CD4-positive, alpha-beta memory T cell (primary cell): ENCODE measurements at regions not wholly inside any gene's neighbourhood (a gene's known extent, or its start where the extent isn't known, plus 50 kb on each side); places are given as distances from the start of the nearest gene placed in this dataset.

ENCODE experiments used
- CTCF ChIA-PET: fragments of 350-600 bp; sonication (Branson Sonifier 250); formaldehyde crosslinking; loops from one replicate; lab custom pipeline; 2021; ENCODE audit warnings: inconsistent platforms; ENCODE audit not compliant: partially characterized antibody; lab: Charles Lee
- POLR2A ChIA-PET: fragments of 350-600 bp; sonication (Branson Sonifier 250); formaldehyde crosslinking; loops from one replicate; lab custom pipeline; 2021; ENCODE audit not compliant: partially characterized antibody; lab: Charles Lee
- DNase-seq, 5 donors: peaks; one replicate each; pipeline versions ENCODE4 v3.0.0 to v3.0.0-alpha.2; 2020 to 2022; ENCODE audit warnings: mixed read lengths in 1 of 5
- H3K27ac ChIP-seq: one replicate; pipeline ENCODE4 v1.7.0; 2013; ENCODE audit warnings: low read depth, low read length
- H3K27me3 ChIP-seq: 2 replicates; pipeline ENCODE4 v1.7.0; 2013; ENCODE audit warnings: mild to moderate bottlenecking, low read length, moderate library complexity; ENCODE audit not compliant: insufficient read depth
- H3K36me3 ChIP-seq: 2 replicates; pipeline ENCODE4 v1.7.0; 2013; ENCODE audit warnings: mild to moderate bottlenecking, low read length, moderate library complexity; ENCODE audit not compliant: insufficient read depth
- H3K4me1 ChIP-seq: 2 replicates; pipeline ENCODE4 v1.7.0; 2013; ENCODE audit warnings: mild to moderate bottlenecking, low read length, moderate library complexity; ENCODE audit not compliant: insufficient read depth
- H3K4me3 ChIP-seq, 2 donors: one replicate each; pipeline ENCODE4 v1.7.0; 2013; ENCODE audit warnings: low read length in 2 of 2, mild to moderate bottlenecking in 1 of 2
- H3K9me3 ChIP-seq, 2 donors: one replicate each; pipeline ENCODE4 v1.7.0; 2013; ENCODE audit warnings: low read length in 2 of 2, control low read depth in 1 of 2; ENCODE audit not compliant: control insufficient read depth in 1 of 2
- H3K27ac Mint-ChIP-seq, 7 donors: one replicate each; pipeline ENCODE4 v1.8.0; 2020 to 2021; ENCODE audit warnings: mixed read lengths in 7 of 7, mild to moderate bottlenecking in 6 of 7, inconsistent platforms in 3 of 7, moderate library complexity in 3 of 7
- H3K27me3 Mint-ChIP-seq, 2 donors: one replicate each; pipeline ENCODE4 v1.8.0; 2020 to 2021; ENCODE audit warnings: mixed read lengths in 2 of 2
- H3K36me3 Mint-ChIP-seq, 2 donors: one replicate each; pipeline ENCODE4 v1.8.0; 2020 to 2021; ENCODE audit warnings: mixed read lengths in 2 of 2, inconsistent platforms in 1 of 2, mild to moderate bottlenecking in 1 of 2
- H3K4me1 Mint-ChIP-seq, 4 donors: one replicate each; pipeline ENCODE4 v1.8.0; 2020 to 2021; ENCODE audit warnings: mixed read lengths in 4 of 4, mild to moderate bottlenecking in 1 of 4
- H3K4me3 Mint-ChIP-seq, 8 donors: one replicate each; pipeline ENCODE4 v1.8.0; 2020 to 2021; ENCODE audit warnings: mixed read lengths in 8 of 8, mild to moderate bottlenecking in 7 of 8, moderate library complexity in 6 of 8, inconsistent platforms in 3 of 8
- H3K9me3 Mint-ChIP-seq, 8 donors: one replicate each; pipeline ENCODE4 v1.8.0; 2020 to 2021; ENCODE audit warnings: mixed read lengths in 8 of 8, mild to moderate bottlenecking in 5 of 8, inconsistent platforms in 3 of 8, moderate library complexity in 1 of 8
- intact Hi-C: fragments of 100-400 bp; cut with micrococcal nuclease; formaldehyde crosslinking; loops from one replicate; pipeline ENCODE4 v1.15.1; 2023

GRCh38 chr10:3901370-3901769 lies 116.4 kb upstream of the KLF6 start:
- peaks cover 10 to 36% (median 23%) of the 10 kb centered on the region in 4 donors for H3K4me1 Mint-ChIP-seq
- peaks cover 22% of the 10 kb centered on the region for H3K4me1 ChIP-seq
- H3K27ac ChIP-seq, result peak overlapping the region; percentile 42
- H3K4me3 ChIP-seq, result no peak overlapping the region
- H3K27ac Mint-ChIP-seq, result peak overlapping the region in 6 of 7 donors; percentile 38 to 98 (median 89)
- POLR2A ChIA-PET, result interaction anchor here (0.8 to 3.6 kb wide), 5 partner anchors 26 to 118 kb away, joined by 3 to 56 read pairs (median 4); partner anchors contain the start of gene KLF6
- H3K36me3 ChIP-seq, result no peaks in the 10 kb centered on the region
- H3K9me3 Mint-ChIP-seq, result no peaks in the 10 kb centered on the region
- no peaks in the 10 kb centered on the region for H3K27me3 ChIP-seq
- H3K36me3 Mint-ChIP-seq, result peaks cover 0 to 6% of the 10 kb centered on the region in 2 donors
- peak overlapping the region in 6 of 8 donors; percentile 13 to 72 (median 28) for H3K4me3 Mint-ChIP-seq
- H3K27me3 Mint-ChIP-seq, result no peaks in the 10 kb centered on the region
- intact Hi-C loops, result no loop called here
- CTCF ChIA-PET, result interaction anchor here (0.7 to 1.4 kb wide), 4 partner anchors 9 to 459 kb away, joined by 3 to 4 read pairs (median 3); no protein-coding TSS in a partner anchor
- H3K9me3 ChIP-seq, result no peaks in the 10 kb centered on the region
- DNase-seq, result no peak

- H3K27ac Mint-ChIP-seq, result peak overlapping the region in 1 of 7 donors; percentile 22
- no peaks in the 10 kb centered on the region for H3K27me3 Mint-ChIP-seq
- peaks cover 0 to 2% (median 0%) of the 10 kb centered on the region in 8 donors for H3K9me3 Mint-ChIP-seq
- no peak for DNase-seq
- H3K36me3 ChIP-seq, result no peaks in the 10 kb centered on the region
- H3K27ac ChIP-seq, result no peak overlapping the region
- ChIA-PET POLR2A (interaction anchor here (0.7 to 2.6 kb wide), 2 partner anchors 115 to 118 kb away, joined by 3 to 10 read pairs; partner anchors contain the start of gene KLF6), CTCF (no interaction called here)
- H3K36me3 Mint-ChIP-seq, result peaks cover 0 to 6% of the 10 kb centered on the region in 2 donors
- intact Hi-C loops, result no loop called here
- H3K9me3 ChIP-seq, result no peaks in the 10 kb centered on the region
- no peaks in the 10 kb centered on the region for H3K27me3 ChIP-seq
- H3K4me3 Mint-ChIP-seq, result no peak overlapping the region
- H3K4me1 Mint-ChIP-seq, result peaks cover 10 to 37% (median 24%) of the 10 kb centered on the region in 4 donors
- no peak overlapping the region for H3K4me3 ChIP-seq
- H3K4me1 ChIP-seq, result peaks cover 22% of the 10 kb centered on the region
Measured at GRCh38 chr10:3900391-3900790, 115.4 kb upstream of the KLF6 start.

- ChIA-PET POLR2A (interaction anchor here (0.8 to 2.6 kb wide), 7 partner anchors 10 to 114 kb away, joined by 3 to 10 read pairs (median 4); partner anchors contain the start of gene KLF6), CTCF (no interaction called here)
- Histone ChIP-seq H3K9me3 (no peaks in the 10 kb centered on the region), H3K4me3 (no peak overlapping the region), H3K36me3 (no peaks in the 10 kb centered on the region), H3K27ac (no peak overlapping the region), H3K27me3 (no peaks in the 10 kb centered on the region), H3K4me1 (peaks cover 32% of the 10 kb centered on the region)
- Mint-ChIP-seq H3K9me3 (peaks cover 0 to 2% (median 0%) of the 10 kb centered on the region in 8 donors), H3K27me3 (no peaks in the 10 kb centered on the region), H3K27ac (peak overlapping the region in 4 of 7 donors; percentile 48 to 75 (median 56)), H3K4me3 (no peak overlapping the region), H3K4me1 (peaks cover 20 to 49% (median 36%) of the 10 kb centered on the region in 4 donors), H3K36me3 (no peaks in the 10 kb centered on the region)
- DNase-seq, result no peak
- intact Hi-C loops, result no loop called here
Measured at GRCh38 chr10:3898821-3899220, 113.8 kb upstream of the KLF6 start.

DNA sequence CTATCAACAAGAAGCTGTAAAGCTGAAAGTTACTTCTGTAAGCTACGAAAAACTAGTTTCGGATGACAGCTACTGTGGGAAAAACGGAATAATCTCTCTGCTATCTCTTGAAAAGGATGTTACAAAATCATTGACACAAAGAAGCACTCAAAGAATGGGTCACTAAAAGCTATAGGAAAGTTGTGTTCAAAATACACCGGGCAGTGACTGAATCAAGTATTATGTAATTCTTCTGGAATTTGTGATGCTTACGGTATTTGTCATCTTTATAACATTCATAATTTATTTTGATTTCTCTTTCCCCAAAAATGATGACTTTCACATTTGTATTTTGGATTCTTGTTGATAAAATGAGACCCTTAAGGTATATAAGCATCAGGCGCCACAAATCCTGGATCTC lies 112.1 kb upstream of the KLF6 start:
- H3K27ac Mint-ChIP-seq, result peak overlapping the region in 5 of 7 donors; percentile 18 to 84 (median 61)
- intact Hi-C loops, result no loop called here
- H3K36me3 Mint-ChIP-seq, result no peaks in the 10 kb centered on the region
- POLR2A ChIA-PET, result interaction anchor here (1.0 to 1.3 kb wide), 2 partner anchors 39 to 90 kb away, joined by 3 read pairs; no protein-coding TSS in a partner anchor
- H3K4me1 Mint-ChIP-seq, result peaks cover 28 to 52% (median 42%) of the 10 kb centered on the region in 4 donors
- peaks cover 0 to 2% (median 0%) of the 10 kb centered on the region in 8 donors for H3K9me3 Mint-ChIP-seq
- H3K4me3 Mint-ChIP-seq, result no peak overlapping the region
- Histone ChIP-seq H3K27me3 (no peaks in the 10 kb centered on the region), H3K36me3 (no peaks in the 10 kb centered on the region), H3K4me1 (peaks cover 38% of the 10 kb centered on the region), H3K9me3 (no peaks in the 10 kb centered on the region), H3K4me3 (no peak overlapping the region), H3K27ac (no peak overlapping the region)
- CTCF ChIA-PET, result no interaction called here
- no peak for DNase-seq
- H3K27me3 Mint-ChIP-seq, result no peaks in the 10 kb centered on the region

- Histone ChIP-seq H3K36me3 (no peaks in the 10 kb centered on the region), H3K4me1 (peaks cover 38% of the 10 kb centered on the region), H3K27me3 (no peaks in the 10 kb centered on the region), H3K9me3 (no peaks in the 10 kb centered on the region), H3K27ac (no peak overlapping the region), H3K4me3 (no peak overlapping the region)
- ChIA-PET POLR2A (interaction anchor here (1.0 to 11.9 kb wide), 4 partner anchors 10 to 113 kb away, joined by 3 to 289 read pairs (median 4); partner anchors contain the start of gene KLF6), CTCF (no interaction called here)
- peaks cover 28 to 52% (median 42%) of the 10 kb centered on the region in 4 donors for H3K4me1 Mint-ChIP-seq
- H3K27me3 Mint-ChIP-seq, result no peaks in the 10 kb centered on the region
- H3K9me3 Mint-ChIP-seq, result peaks cover 0 to 2% (median 0%) of the 10 kb centered on the region in 8 donors
- no peaks in the 10 kb centered on the region for H3K36me3 Mint-ChIP-seq
- intact Hi-C loops, result no loop called here
- DNase-seq, result no peak
- no peak overlapping the region for H3K4me3 Mint-ChIP-seq
- peak overlapping the region in 4 of 7 donors; percentile 27 to 84 (median 52) for H3K27ac Mint-ChIP-seq
Measured at GRCh38 chr10:3896161-3896560, 111.2 kb upstream of the KLF6 start.

- Histone ChIP-seq H3K27ac (no peak overlapping the region), H3K4me3 (no peak overlapping the region), H3K4me1 (peaks cover 41% of the 10 kb centered on the region), H3K9me3 (no peaks in the 10 kb centered on the region), H3K27me3 (no peaks in the 10 kb centered on the region), H3K36me3 (no peaks in the 10 kb centered on the region)
- Mint-ChIP-seq H3K4me3 (peak overlapping the region in 1 of 8 donors; percentile 13), H3K9me3 (peaks cover 0 to 2% (median 0%) of the 10 kb centered on the region in 8 donors), H3K4me1 (peaks cover 28 to 59% (median 47%) of the 10 kb centered on the region in 4 donors), H3K36me3 (no peaks in the 10 kb centered on the region), H3K27me3 (no peaks in the 10 kb centered on the region), H3K27ac (peak overlapping the region; percentile 37 to 96 (median 84))
- ChIA-PET CTCF (interaction anchor here (0.7 kb wide), 1 partner anchor 641 kb away, joined by 3 read pairs; no protein-coding TSS in a partner anchor), POLR2A (interaction anchor here (0.7 to 11.9 kb wide), 7 partner anchors 11 to 276 kb away, joined by 3 to 289 read pairs (median 13); partner anchors contain the start of gene KLF6)
- DNase-seq, result no peak
- intact Hi-C loops, result no loop called here
Measured at GRCh38 chr10:3895045-3895631, 110.1 kb upstream of the KLF6 start.
